ENCODE measurements at regions not wholly inside any gene's neighbourhood (a gene's known extent, or its start where the extent isn't known, plus 50 kb on each side); places are given as distances from the start of the nearest gene placed in this dataset.
"Not testable (repeated sequence)": the region's sequence is repeated elsewhere in the genome, so short reads cannot be mapped to it uniquely, and the experiment has no call there.

- no peaks in the 10 kb centered on the region for H3K27me3 ChIP-seq
- ATAC-seq = no peak
These were observed 226.4 kb downstream of the PLA2G4A start for GRCh38 chr1:187054862-187055757.

GRCh38 chr1:187063271-187063670 lies 234.5 kb downstream of the PLA2G4A start:
- H3K9me3 ChIP-seq = no peaks in the 10 kb centered on the region
- ATAC-seq = no peak
- H3K4me1 ChIP-seq = no peaks in the 10 kb centered on the region
- no peak for DNase-seq
- TF ChIP-seq CTCF (IDR thresholded peaks at IDR 0.05) = no peak
- no peak for TF ChIP-seq POLR2A (IDR thresholded peaks at IDR 0.05)
- no peaks in the 10 kb centered on the region for H3K27me3 ChIP-seq
- 34% methylated on average over 2 of the region's 2 CpGs for WGBS (ENCODE audit: insufficient coverage, low coverage, low lambda C conversion rate, missing lambda C conversion rate)
- no peak overlapping the region for H3K27ac ChIP-seq
- intact Hi-C loops (cut with DNase I) = no loop called here
- H3K4me3 ChIP-seq = no peak overlapping the region
- H3K36me3 ChIP-seq = no peaks in the 10 kb centered on the region

More at GRCh38 chr1:187054862-187055757, 226.4 kb downstream of the PLA2G4A start:
- intact Hi-C loops (cut with DNase I) = no loop called here
- WGBS (ENCODE audit: insufficient coverage, low coverage, low lambda C conversion rate, missing lambda C conversion rate) = 33% methylated on average over 3 of the region's 3 CpGs
- DNase-seq = no peak
- H3K36me3 ChIP-seq = no peaks in the 10 kb centered on the region
- H3K9me3 ChIP-seq = no peaks in the 10 kb centered on the region
- no peak for TF ChIP-seq CTCF (IDR thresholded peaks at IDR 0.05)
- no peak for TF ChIP-seq POLR2A (IDR thresholded peaks at IDR 0.05)
- no peak overlapping the region for H3K4me3 ChIP-seq
- no peaks in the 10 kb centered on the region for H3K4me1 ChIP-seq
- no peak overlapping the region for H3K27ac ChIP-seq

- H3K4me1 ChIP-seq = no peaks in the 10 kb centered on the region
- DNase-seq (no peak), ATAC-seq (no peak)
- 75% methylated on average over 1 of the region's 1 CpG for WGBS (ENCODE audit: insufficient coverage, low coverage, low lambda C conversion rate, missing lambda C conversion rate)
- no peaks in the 10 kb centered on the region for H3K9me3 ChIP-seq
- no peaks in the 10 kb centered on the region for H3K27me3 ChIP-seq
- intact Hi-C loops (cut with DNase I) = no loop called here
- no peaks in the 10 kb centered on the region for H3K36me3 ChIP-seq
- no peak overlapping the region for H3K27ac ChIP-seq
- no peak overlapping the region for H3K4me3 ChIP-seq
- TF ChIP-seq POLR2A (IDR thresholded peaks at IDR 0.05) = no peak
- no peak for TF ChIP-seq CTCF (IDR thresholded peaks at IDR 0.05)
These were observed 238.4 kb downstream of the PLA2G4A start for GRCh38 chr1:187067160-187067559.

GRCh38 chr1:187070076-187070475 lies 241.3 kb downstream of the PLA2G4A start:
- Histone ChIP-seq H3K27me3 (no peaks in the 10 kb centered on the region), H3K4me1 (no peaks in the 10 kb centered on the region), H3K36me3 (no peaks in the 10 kb centered on the region), H3K9me3 (no peaks in the 10 kb centered on the region), H3K27ac (no peak overlapping the region), H3K4me3 (no peak overlapping the region)
- TF ChIP-seq CTCF (IDR thresholded peaks at IDR 0.05) (no peak), POLR2A (IDR thresholded peaks at IDR 0.05) (no peak)
- 47% methylated on average over 3 of the region's 3 CpGs for WGBS (ENCODE audit: insufficient coverage, low coverage, low lambda C conversion rate, missing lambda C conversion rate)
- intact Hi-C loops (cut with DNase I) = no loop called here
- ATAC-seq (no peak), DNase-seq (no peak)

GRCh38 chr1:187072262-187073034 lies 243.7 kb downstream of the PLA2G4A start:
- H3K9me3 ChIP-seq; H3K4me1 ChIP-seq; ATAC-seq; DNase-seq; H3K27ac ChIP-seq; intact Hi-C loops (cut with DNase I); H3K36me3 ChIP-seq; H3K4me3 ChIP-seq; H3K27me3 ChIP-seq: not testable (repeated sequence)
- WGBS (ENCODE audit: insufficient coverage, low coverage, low lambda C conversion rate, missing lambda C conversion rate) = 74% methylated on average over 23 of the region's 29 CpGs

- ATAC-seq; H3K9me3 ChIP-seq; H3K27me3 ChIP-seq; H3K4me3 ChIP-seq; H3K27ac ChIP-seq; intact Hi-C loops (cut with DNase I); H3K4me1 ChIP-seq; H3K36me3 ChIP-seq; DNase-seq: not testable (repeated sequence)
- WGBS (ENCODE audit: insufficient coverage, low coverage, low lambda C conversion rate, missing lambda C conversion rate) = 40% methylated on average over 4 of the region's 13 CpGs
These were observed 244.3 kb downstream of the PLA2G4A start for GRCh38 chr1:187073035-187073560.

GRCh38 chr1:187073634-187074245 lies 245.0 kb downstream of the PLA2G4A start:
- H3K9me3 ChIP-seq; H3K27me3 ChIP-seq; H3K27ac ChIP-seq; H3K36me3 ChIP-seq; ATAC-seq; intact Hi-C loops (cut with DNase I); H3K4me1 ChIP-seq; H3K4me3 ChIP-seq; DNase-seq: not testable (repeated sequence)
- WGBS (ENCODE audit: insufficient coverage, low coverage, low lambda C conversion rate, missing lambda C conversion rate) = no CpG with 5 or more reads among the region's 35 CpGs

Measured in right lobe of liver (tissue), 6 donors.